Osteocyte (in vitro differentiated cells): ENCODE measurements at regions not wholly inside any gene's neighbourhood (a gene's known extent, or its start where the extent isn't known, plus 50 kb on each side); places are given as distances from the start of the nearest gene placed in this dataset.

ENCODE experiments used
- DNase-seq: peaks from one replicate; pipeline ENCODE4 v3.0.0; 2021; ENCODE audit warnings: mixed read lengths; ENCODE audit not compliant: unreplicated experiment; ENCODE audit errors: extremely low spot score
- H3K27ac Mint-ChIP-seq: one replicate; pipeline ENCODE4 v1.8.0; 2021; ENCODE audit warnings: mild to moderate bottlenecking, mixed read lengths; ENCODE audit not compliant: unreplicated experiment
- H3K27me3 Mint-ChIP-seq: one replicate; pipeline ENCODE4 v1.8.0; 2021; ENCODE audit warnings: mixed read lengths; ENCODE audit not compliant: unreplicated experiment
- H3K36me3 Mint-ChIP-seq: one replicate; pipeline ENCODE4 v1.8.0; 2021; ENCODE audit warnings: mixed read lengths; ENCODE audit not compliant: unreplicated experiment
- H3K4me1 Mint-ChIP-seq: one replicate; pipeline ENCODE4 v1.8.0; 2021; ENCODE audit warnings: mixed read lengths; ENCODE audit not compliant: unreplicated experiment
- H3K4me3 Mint-ChIP-seq: one replicate; pipeline ENCODE4 v1.8.0; 2021; ENCODE audit warnings: mild to moderate bottlenecking, moderate library complexity, mixed read lengths; ENCODE audit not compliant: unreplicated experiment
- H3K9me3 Mint-ChIP-seq: one replicate; pipeline ENCODE4 v1.8.0; 2021; ENCODE audit warnings: mixed read lengths; ENCODE audit not compliant: unreplicated experiment
- CTCF ChIP-seq: fragments of 200-600 bp; sonication (generic); IDR thresholded peaks from 2 replicates; pipeline ENCODE4 v1.5.0; 2021; ENCODE audit warnings: antibody characterized with exemption, mild to moderate bottlenecking, moderate library complexity

DNA sequence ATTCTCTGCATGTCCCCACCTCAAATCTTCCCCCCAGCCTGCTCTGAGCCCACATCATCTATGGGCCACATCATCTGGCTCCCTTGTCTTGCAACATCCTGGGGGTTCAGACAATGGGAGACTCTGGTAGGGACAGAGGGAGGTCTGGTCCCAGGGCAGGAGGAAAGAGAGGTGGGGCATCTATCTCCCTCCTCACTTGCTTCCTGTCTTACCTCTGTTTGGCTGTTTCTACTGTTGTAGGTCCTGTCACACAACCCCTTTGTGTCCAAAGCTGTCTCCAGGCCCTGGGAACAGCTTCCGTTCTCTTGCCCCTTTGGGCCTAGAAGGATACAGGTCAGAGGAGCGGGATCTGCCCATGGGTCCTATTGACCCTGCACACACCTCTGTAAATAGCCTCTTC lies 227.2 kb downstream of the NSG2 start:
- DNase-seq, result no peak
- Mint-ChIP-seq H3K27me3 (peaks cover 7% of the 10 kb centered on the region), H3K36me3 (no peaks in the 10 kb centered on the region), H3K9me3 (peaks cover 13% of the 10 kb centered on the region), H3K4me1 (no peaks in the 10 kb centered on the region), H3K4me3 (no peak overlapping the region), H3K27ac (no peak overlapping the region)
- TF ChIP-seq CTCF, result no peak

DNA sequence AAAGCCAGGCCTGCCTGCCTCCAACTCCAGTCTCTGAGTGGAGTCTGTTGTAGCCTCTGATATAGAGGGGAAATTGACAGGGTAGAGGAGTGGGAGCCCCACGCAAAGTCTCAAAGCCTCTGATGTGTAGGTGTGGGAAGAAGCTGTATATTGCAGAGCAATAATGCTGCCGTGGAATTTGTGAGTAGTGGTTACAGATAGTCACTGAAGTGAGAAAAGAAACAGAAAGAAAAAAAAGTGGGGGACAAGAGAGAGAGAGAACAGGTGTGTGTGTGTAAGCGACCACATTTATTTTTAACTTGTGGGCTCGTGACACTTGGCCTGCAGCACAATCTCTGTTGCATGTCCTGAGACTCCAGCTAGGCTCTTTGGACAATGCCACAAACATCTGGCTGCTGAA lies 227.8 kb downstream of the NSG2 start:
- peaks cover 7% of the 10 kb centered on the region for H3K27me3 Mint-ChIP-seq
- no peaks in the 10 kb centered on the region for H3K36me3 Mint-ChIP-seq
- TF ChIP-seq CTCF, result no peak
- H3K9me3 Mint-ChIP-seq, result peaks cover 13% of the 10 kb centered on the region
- no peak overlapping the region for H3K27ac Mint-ChIP-seq
- no peak overlapping the region for H3K4me3 Mint-ChIP-seq
- no peaks in the 10 kb centered on the region for H3K4me1 Mint-ChIP-seq
- DNase-seq, result no peak

DNA sequence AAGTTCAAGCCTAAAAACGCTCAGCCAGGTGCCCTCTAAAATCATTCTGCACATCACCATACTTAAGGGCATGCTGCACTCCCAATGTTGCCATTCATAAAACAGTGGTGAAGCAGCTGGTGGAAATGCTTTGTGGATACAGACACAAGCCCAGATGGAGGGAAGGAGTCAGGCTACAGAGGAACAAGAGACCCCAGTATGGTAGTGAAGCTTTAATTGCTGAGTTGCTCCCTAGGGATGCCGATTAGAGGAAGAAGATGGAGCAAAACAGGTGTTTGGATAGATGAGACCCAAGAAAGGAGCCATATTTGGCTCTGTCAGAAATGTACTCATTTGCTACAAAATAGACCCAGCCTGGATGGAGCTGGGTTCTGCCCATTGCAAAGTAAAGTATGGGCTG lies 230.5 kb downstream of the NSG2 start:
- Mint-ChIP-seq H3K4me1 (no peaks in the 10 kb centered on the region), H3K27ac (no peak overlapping the region), H3K27me3 (peaks cover 4% of the 10 kb centered on the region), H3K36me3 (no peaks in the 10 kb centered on the region), H3K4me3 (no peak overlapping the region), H3K9me3 (peaks cover 7% of the 10 kb centered on the region)
- no peak for TF ChIP-seq CTCF
- no peak for DNase-seq

GRCh38 chr5:174281089-174281760 lies 235.7 kb downstream of the NSG2 start:
- no peak overlapping the region for H3K4me3 Mint-ChIP-seq
- peaks cover 17% of the 10 kb centered on the region for H3K27me3 Mint-ChIP-seq
- H3K9me3 Mint-ChIP-seq, result peaks cover 7% of the 10 kb centered on the region
- no peak overlapping the region for H3K27ac Mint-ChIP-seq
- H3K4me1 Mint-ChIP-seq, result no peaks in the 10 kb centered on the region
- no peak for TF ChIP-seq CTCF
- no peaks in the 10 kb centered on the region for H3K36me3 Mint-ChIP-seq
- no peak for DNase-seq

DNA sequence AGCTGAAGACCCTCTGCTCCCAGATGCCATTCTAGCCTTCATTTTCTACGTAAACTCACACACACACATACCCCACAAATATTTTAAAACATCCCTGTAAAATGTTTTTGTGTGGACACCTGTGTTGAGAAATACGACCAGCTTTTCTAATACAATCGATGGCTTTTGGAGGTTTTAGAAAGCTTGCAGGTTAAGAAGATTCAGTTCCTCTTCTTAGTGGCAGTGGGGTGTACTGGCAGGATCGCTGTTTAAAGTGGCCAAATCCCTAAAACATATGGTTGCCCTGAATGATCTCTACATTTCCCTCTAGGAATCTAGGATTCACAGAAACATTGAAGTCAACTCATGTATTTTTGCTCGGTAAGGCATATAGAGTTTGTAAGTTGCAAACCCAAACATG lies 236.3 kb downstream of the NSG2 start:
- no peak for DNase-seq
- Mint-ChIP-seq H3K27ac (no peak overlapping the region), H3K4me3 (no peak overlapping the region), H3K9me3 (peaks cover 2% of the 10 kb centered on the region), H3K36me3 (no peaks in the 10 kb centered on the region), H3K27me3 (peaks cover 23% of the 10 kb centered on the region), H3K4me1 (no peaks in the 10 kb centered on the region)
- TF ChIP-seq CTCF, result no peak
